ENCODE measurements at regions not wholly inside any gene's neighbourhood (a gene's known extent, or its start where the extent isn't known, plus 50 kb on each side); places are given as distances from the start of the nearest gene placed in this dataset.

DNA sequence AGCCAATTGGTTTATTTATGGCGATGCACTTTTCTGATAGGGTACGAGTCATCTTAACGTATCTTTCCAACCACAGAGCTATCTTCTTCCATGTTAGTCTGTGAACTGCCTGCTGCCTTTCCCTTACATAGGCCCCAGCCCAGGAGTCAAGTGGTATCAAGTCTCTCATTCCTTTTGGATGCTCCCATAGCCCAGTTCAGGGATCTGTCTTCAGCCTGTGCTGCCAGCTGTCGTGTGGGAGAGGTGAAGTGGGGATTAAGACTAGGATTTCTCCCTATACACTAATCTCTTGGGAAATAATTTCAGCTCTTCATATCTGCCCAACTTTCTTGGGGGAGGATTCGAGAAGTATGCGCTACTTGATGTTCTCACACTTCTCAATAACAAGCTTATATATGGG, 475.7 kb downstream of the EBF1 start:
- H3K4me1 ChIP-seq (ENCODE audit: control insufficient read depth, low read depth, low read length): no peaks in the 10 kb centered on the region
- H3K9me3 ChIP-seq (ENCODE audit: control insufficient read depth, low read depth, low read length): no peaks in the 10 kb centered on the region
- no peak overlapping the region for H3K27ac ChIP-seq (ENCODE audit: low read length)
- no peaks in the 10 kb centered on the region for H3K27me3 ChIP-seq (ENCODE audit: control insufficient read depth, insufficient read depth, low read length)
- no peaks in the 10 kb centered on the region for H3K36me3 ChIP-seq (ENCODE audit: control insufficient read depth, low read depth, low read length)
- H3K9ac ChIP-seq (ENCODE audit: low read length): no peak overlapping the region
- no peak overlapping the region for H3K4me3 ChIP-seq (ENCODE audit: low read length)

DNA sequence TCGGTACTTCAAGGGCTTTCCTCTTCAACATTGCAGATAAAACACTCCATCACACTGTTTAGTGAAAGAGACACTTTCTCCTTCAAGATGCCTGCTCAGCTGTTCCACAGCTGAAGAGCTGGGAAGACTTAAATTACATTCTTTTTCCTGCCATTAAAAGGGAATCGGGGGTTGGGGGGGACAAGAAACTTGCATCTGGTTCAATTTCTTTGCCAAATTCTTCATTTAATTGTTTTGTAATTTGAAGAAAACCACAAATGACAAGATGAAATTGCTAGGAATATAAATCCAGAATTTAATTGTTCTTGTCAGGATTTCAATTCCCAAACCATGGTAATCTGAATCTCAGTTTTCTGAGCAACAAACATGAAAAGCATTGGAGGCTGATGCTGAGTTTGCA, 478.3 kb downstream of the EBF1 start:
- Histone ChIP-seq H3K9ac (ENCODE audit: low read length) (no peak overlapping the region), H3K27me3 (ENCODE audit: control insufficient read depth, insufficient read depth, low read length) (no peaks in the 10 kb centered on the region), H3K36me3 (ENCODE audit: control insufficient read depth, low read depth, low read length) (no peaks in the 10 kb centered on the region), H3K9me3 (ENCODE audit: control insufficient read depth, low read depth, low read length) (no peaks in the 10 kb centered on the region), H3K4me1 (ENCODE audit: control insufficient read depth, low read depth, low read length) (no peaks in the 10 kb centered on the region), H3K27ac (ENCODE audit: low read length) (no peak overlapping the region), H3K4me3 (ENCODE audit: low read length) (no peak overlapping the region)

DNA sequence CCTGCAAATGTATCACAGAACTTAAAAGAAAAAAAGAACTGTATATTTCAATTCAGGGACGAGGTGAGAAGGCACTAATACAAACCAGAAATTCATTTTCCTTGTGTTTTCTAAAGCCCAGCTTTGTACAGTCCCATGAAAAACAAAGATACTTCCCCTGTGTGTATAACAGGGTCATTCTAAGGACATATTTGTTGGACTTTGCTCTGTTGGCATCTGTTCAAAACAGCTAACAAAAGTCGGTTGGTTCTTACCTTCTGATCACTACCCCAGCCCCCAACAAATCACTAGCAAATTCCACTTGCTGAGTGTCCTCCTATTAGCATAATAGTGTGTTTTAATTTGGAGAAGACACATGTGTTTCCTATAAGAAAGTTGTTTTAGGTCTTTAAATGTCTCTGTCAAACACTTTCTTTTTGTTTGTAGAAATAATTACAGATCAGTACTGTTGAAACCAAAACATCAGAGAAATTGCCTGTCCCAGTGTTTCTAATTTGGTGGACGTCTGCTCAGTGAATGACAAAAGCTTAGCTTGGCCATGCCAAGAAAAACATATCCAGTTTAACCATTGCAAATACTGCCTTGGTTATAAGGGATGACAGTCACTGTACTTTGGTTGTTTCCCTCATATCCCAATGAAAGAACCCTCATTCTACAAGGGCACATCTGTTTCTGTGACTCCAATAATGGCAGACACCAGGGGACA, 480.5 kb downstream of the EBF1 start:
- H3K4me3 ChIP-seq (ENCODE audit: low read length): no peak overlapping the region

DNA sequence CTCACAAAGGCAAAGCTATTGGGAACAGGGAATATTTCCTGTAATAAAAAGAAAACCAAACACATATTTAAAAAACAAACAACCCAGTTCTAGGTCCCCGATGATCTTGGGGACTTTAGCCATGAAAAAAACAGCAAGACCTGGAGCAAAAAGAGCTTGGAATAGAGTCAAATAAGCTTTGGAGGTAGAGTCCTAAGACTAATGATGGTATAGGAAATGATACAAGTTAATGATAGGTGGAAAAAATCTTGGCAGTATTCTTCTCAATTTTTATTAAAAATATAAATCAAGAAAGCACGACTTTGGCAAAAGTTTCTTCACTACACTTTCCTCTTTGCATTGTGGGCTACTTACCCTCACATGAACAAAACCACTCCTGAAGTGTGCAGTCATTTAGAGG, 481.5 kb downstream of the EBF1 start:
- H3K9me3 ChIP-seq (ENCODE audit: control insufficient read depth, low read depth, low read length): no peaks in the 10 kb centered on the region
- no peaks in the 10 kb centered on the region for H3K27me3 ChIP-seq (ENCODE audit: control insufficient read depth, insufficient read depth, low read length)

More for the DNA sequence above, 480.5 kb downstream of the EBF1 start:
- Histone ChIP-seq H3K27ac (ENCODE audit: low read length) (no peak overlapping the region), H3K9me3 (ENCODE audit: control insufficient read depth, low read depth, low read length) (no peaks in the 10 kb centered on the region), H3K4me1 (ENCODE audit: control insufficient read depth, low read depth, low read length) (no peaks in the 10 kb centered on the region), H3K9ac (ENCODE audit: low read length) (no peak overlapping the region), H3K27me3 (ENCODE audit: control insufficient read depth, insufficient read depth, low read length) (no peaks in the 10 kb centered on the region), H3K36me3 (ENCODE audit: control insufficient read depth, low read depth, low read length) (no peaks in the 10 kb centered on the region)

DNA sequence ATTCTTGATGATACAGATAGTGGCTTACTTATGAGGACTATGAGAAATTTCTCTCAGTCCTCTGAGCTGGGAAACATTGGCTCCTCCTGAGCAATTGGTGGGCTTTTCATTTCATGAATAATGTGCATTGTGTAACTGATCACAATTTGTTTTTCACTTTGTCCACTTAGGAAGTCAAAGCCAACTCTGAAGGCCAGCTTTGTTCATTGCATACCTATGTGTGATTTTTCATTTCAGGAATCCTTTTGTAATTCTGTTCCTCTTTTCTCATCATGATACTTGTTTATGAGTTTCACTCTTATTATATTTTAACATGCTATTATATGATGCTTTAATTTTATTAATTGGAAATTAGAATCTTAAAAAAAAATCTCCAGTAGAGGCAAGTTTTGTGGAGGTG, 483.0 kb downstream of the EBF1 start:
- Histone ChIP-seq H3K27me3 (ENCODE audit: control insufficient read depth, insufficient read depth, low read length) (no peaks in the 10 kb centered on the region), H3K9me3 (ENCODE audit: control insufficient read depth, low read depth, low read length) (no peaks in the 10 kb centered on the region), H3K27ac (ENCODE audit: low read length) (no peak overlapping the region), H3K9ac (ENCODE audit: low read length) (no peak overlapping the region), H3K36me3 (ENCODE audit: control insufficient read depth, low read depth, low read length) (no peaks in the 10 kb centered on the region), H3K4me3 (ENCODE audit: low read length) (no peak overlapping the region), H3K4me1 (ENCODE audit: control insufficient read depth, low read depth, low read length) (no peaks in the 10 kb centered on the region)

More for the DNA sequence above, 481.5 kb downstream of the EBF1 start:
- Histone ChIP-seq H3K36me3 (ENCODE audit: control insufficient read depth, low read depth, low read length) (no peaks in the 10 kb centered on the region), H3K4me1 (ENCODE audit: control insufficient read depth, low read depth, low read length) (no peaks in the 10 kb centered on the region), H3K4me3 (ENCODE audit: low read length) (no peak overlapping the region), H3K9ac (ENCODE audit: low read length) (no peak overlapping the region), H3K27ac (ENCODE audit: low read length) (no peak overlapping the region)

DNA sequence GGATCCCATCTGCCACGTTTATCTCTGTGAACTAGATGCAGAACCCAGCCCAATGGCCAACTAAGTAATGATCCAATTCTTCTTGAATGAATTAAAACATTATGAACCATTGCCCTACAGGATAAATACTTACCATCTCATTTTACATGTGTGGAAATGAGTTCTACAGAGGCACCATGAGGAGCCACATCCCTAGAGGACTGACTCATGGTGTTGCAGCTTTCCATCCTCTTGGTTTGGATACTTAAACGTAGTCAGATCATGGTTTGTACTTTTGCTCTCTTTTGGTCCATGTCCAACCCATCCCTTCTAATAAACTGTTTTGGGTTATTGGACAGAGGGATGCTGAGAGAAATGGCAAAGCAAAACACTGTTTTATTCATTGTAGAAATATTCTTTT, 484.8 kb downstream of the EBF1 start:
- Histone ChIP-seq H3K36me3 (ENCODE audit: control insufficient read depth, low read depth, low read length) (no peaks in the 10 kb centered on the region), H3K9ac (ENCODE audit: low read length) (no peak overlapping the region), H3K4me3 (ENCODE audit: low read length) (no peak overlapping the region), H3K27me3 (ENCODE audit: control insufficient read depth, insufficient read depth, low read length) (no peaks in the 10 kb centered on the region), H3K27ac (ENCODE audit: low read length) (no peak overlapping the region), H3K9me3 (ENCODE audit: control insufficient read depth, low read depth, low read length) (no peaks in the 10 kb centered on the region), H3K4me1 (ENCODE audit: control insufficient read depth, low read depth, low read length) (no peaks in the 10 kb centered on the region)

DNA sequence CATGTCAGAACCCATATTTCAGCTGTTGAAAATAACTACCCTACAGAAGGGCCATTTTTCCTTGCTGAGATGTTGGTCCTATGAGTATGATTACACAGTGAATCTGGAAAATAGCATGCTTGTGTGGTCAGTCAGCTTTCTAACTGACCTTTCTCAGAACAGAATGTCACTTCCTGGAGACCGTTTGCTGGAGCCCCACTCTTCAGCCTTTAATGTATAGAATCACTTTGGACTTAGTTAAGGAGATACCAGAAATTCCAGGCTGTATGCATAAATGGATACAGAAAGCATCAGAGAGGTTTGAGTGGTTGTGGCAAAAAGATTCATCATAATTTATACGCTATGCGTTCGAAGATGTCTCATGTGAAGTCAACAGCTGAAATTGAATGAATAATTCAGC, 488.1 kb downstream of the EBF1 start:
- no peak overlapping the region for H3K27ac ChIP-seq (ENCODE audit: low read length)
- no peaks in the 10 kb centered on the region for H3K27me3 ChIP-seq (ENCODE audit: control insufficient read depth, insufficient read depth, low read length)
- H3K36me3 ChIP-seq (ENCODE audit: control insufficient read depth, low read depth, low read length): no peaks in the 10 kb centered on the region
- H3K9me3 ChIP-seq (ENCODE audit: control insufficient read depth, low read depth, low read length): no peaks in the 10 kb centered on the region
- no peaks in the 10 kb centered on the region for H3K4me1 ChIP-seq (ENCODE audit: control insufficient read depth, low read depth, low read length)
- H3K9ac ChIP-seq (ENCODE audit: low read length): no peak overlapping the region
- no peak overlapping the region for H3K4me3 ChIP-seq (ENCODE audit: low read length)

DNA sequence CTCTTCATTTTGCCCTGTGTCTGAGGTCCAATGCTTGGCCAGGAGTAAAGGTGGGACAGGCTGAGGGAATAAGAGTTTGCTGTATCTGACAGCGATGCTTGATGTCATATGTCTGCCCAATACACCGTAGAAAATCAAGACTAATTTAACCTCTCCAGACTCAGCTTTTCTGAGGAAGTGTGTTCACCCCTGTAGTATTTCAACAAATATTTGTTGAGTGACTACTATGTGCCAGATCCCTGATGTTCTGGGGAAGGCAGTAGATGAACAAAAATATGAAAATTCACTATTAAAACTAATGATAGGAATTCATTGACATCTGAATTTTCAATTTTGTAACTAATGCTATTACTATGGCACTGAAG, 489.7 kb downstream of the EBF1 start:
- no peaks in the 10 kb centered on the region for H3K4me1 ChIP-seq (ENCODE audit: control insufficient read depth, low read depth, low read length)
- H3K4me3 ChIP-seq (ENCODE audit: low read length): no peak overlapping the region
- H3K9me3 ChIP-seq (ENCODE audit: control insufficient read depth, low read depth, low read length): no peaks in the 10 kb centered on the region
- H3K9ac ChIP-seq (ENCODE audit: low read length): no peak overlapping the region
- H3K27me3 ChIP-seq (ENCODE audit: control insufficient read depth, insufficient read depth, low read length): no peaks in the 10 kb centered on the region
- H3K36me3 ChIP-seq (ENCODE audit: control insufficient read depth, low read depth, low read length): no peaks in the 10 kb centered on the region
- no peak overlapping the region for H3K27ac ChIP-seq (ENCODE audit: low read length)

DNA sequence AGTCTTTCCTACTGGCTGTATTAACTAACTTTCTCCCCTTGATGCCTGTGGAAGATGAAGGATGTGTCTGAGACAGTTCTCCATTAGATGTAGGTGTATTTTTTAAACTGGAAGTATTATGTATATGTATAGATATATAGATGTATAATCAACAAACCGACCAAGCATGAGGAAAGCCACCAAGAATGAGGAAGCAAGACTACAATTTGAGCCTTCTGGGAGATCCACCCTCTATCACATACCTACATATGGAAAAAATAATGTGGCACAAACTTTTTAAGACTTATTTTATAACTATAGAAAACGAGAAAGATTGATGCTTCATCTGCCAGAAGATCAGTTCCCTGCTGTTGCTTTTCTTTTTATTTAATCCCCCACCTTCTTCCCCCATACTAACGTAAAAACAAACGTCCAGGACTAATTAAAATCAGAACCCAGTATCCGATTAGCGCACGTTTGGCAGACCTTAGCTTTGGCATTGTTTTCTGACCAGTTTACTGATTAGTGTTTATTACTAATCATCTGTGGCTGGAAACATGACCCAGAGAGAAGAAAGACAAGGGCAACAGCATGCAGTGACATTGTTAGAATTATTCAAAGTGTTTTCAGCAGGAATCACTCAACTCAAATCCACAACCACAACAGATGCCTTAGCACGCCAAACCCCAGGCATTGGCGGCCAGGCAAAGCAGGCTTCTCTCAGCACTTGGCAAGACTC, 490.2 kb downstream of the EBF1 start:
- H3K36me3 ChIP-seq (ENCODE audit: control insufficient read depth, low read depth, low read length): no peaks in the 10 kb centered on the region
- H3K9me3 ChIP-seq (ENCODE audit: control insufficient read depth, low read depth, low read length): no peaks in the 10 kb centered on the region
- H3K4me3 ChIP-seq (ENCODE audit: low read length): no peak overlapping the region
- H3K27ac ChIP-seq (ENCODE audit: low read length): no peak overlapping the region
- no peaks in the 10 kb centered on the region for H3K27me3 ChIP-seq (ENCODE audit: control insufficient read depth, insufficient read depth, low read length)
- H3K9ac ChIP-seq (ENCODE audit: low read length): no peak overlapping the region
- no peaks in the 10 kb centered on the region for H3K4me1 ChIP-seq (ENCODE audit: control insufficient read depth, low read depth, low read length)

DNA sequence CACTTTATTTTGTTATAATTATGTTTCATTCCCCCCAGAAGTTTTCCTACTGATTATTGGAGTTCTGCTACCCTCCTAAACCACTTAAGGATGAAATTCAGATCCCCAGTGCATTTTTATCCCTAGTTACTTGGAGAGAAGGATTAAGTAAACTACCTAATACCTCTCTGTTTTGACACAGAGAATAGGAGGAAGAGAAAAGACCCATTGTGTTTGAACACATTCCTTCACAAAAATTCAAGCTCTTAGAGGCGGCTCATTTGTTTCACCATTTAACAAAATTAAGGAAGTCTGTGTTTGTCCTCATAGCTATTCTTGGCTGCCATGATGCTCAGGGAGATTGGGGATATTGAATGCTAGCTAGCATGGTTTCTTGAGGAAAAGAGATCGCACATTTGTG, 492.6 kb downstream of the EBF1 start:
- Histone ChIP-seq H3K4me3 (ENCODE audit: low read length) (no peak overlapping the region), H3K9ac (ENCODE audit: low read length) (no peak overlapping the region), H3K27me3 (ENCODE audit: control insufficient read depth, insufficient read depth, low read length) (no peaks in the 10 kb centered on the region), H3K27ac (ENCODE audit: low read length) (no peak overlapping the region), H3K36me3 (ENCODE audit: control insufficient read depth, low read depth, low read length) (no peaks in the 10 kb centered on the region), H3K9me3 (ENCODE audit: control insufficient read depth, low read depth, low read length) (no peaks in the 10 kb centered on the region), H3K4me1 (ENCODE audit: control insufficient read depth, low read depth, low read length) (no peaks in the 10 kb centered on the region)

DNA sequence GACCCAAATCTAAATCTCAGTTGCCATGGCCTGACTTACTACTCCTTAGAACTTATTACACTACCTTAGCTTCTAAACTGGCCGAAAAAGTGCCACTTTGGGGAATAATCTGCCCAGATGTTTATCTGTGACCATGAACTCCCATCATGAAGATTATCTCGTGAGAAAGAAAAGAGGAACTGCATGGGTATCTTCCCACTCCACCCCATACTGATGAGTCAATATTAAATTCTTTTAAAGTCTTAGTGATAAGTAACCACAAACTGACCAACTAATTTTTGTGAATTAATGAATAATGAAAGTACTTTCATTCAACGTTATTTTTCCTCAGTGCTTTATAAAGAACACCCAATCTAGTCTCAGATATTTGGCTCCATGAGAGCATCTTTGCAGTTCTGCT, 493.5 kb downstream of the EBF1 start:
- no peak overlapping the region for H3K9ac ChIP-seq (ENCODE audit: low read length)

DNA sequence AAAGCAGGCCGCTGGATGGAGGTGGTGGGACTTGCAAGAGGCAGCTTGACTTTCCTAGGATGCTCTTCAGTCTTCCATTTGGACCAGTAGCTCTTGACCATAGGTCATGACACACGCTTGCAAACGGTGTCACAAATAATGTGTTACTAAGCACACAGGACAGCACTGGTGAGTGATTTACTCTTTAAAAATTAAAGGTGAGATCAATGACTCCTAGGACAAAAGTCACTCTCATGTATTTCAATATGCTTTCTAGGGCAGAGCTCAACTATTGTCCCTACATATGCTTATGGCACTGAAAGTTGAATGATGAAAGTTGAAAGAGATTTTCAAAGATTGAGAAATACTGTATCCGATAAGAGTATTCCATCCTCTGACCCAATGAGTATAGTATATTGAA, 496.7 kb downstream of the EBF1 start:
- Histone ChIP-seq H3K9ac (ENCODE audit: low read length) (no peak overlapping the region), H3K4me3 (ENCODE audit: low read length) (no peak overlapping the region), H3K27me3 (ENCODE audit: control insufficient read depth, insufficient read depth, low read length) (no peaks in the 10 kb centered on the region), H3K4me1 (ENCODE audit: control insufficient read depth, low read depth, low read length) (no peaks in the 10 kb centered on the region), H3K9me3 (ENCODE audit: control insufficient read depth, low read depth, low read length) (no peaks in the 10 kb centered on the region), H3K27ac (ENCODE audit: low read length) (no peak overlapping the region), H3K36me3 (ENCODE audit: control insufficient read depth, low read depth, low read length) (no peaks in the 10 kb centered on the region)

More for the DNA sequence above, 493.5 kb downstream of the EBF1 start:
- no peaks in the 10 kb centered on the region for H3K36me3 ChIP-seq (ENCODE audit: control insufficient read depth, low read depth, low read length)
- no peaks in the 10 kb centered on the region for H3K27me3 ChIP-seq (ENCODE audit: control insufficient read depth, insufficient read depth, low read length)
- no peaks in the 10 kb centered on the region for H3K9me3 ChIP-seq (ENCODE audit: control insufficient read depth, low read depth, low read length)
- no peaks in the 10 kb centered on the region for H3K4me1 ChIP-seq (ENCODE audit: control insufficient read depth, low read depth, low read length)
- no peak overlapping the region for H3K4me3 ChIP-seq (ENCODE audit: low read length)
- H3K27ac ChIP-seq (ENCODE audit: low read length): no peak overlapping the region

Measured in iPS-18a (cell line).